ENCODE measurements at regions not wholly inside any gene's neighbourhood (a gene's known extent, or its start where the extent isn't known, plus 50 kb on each side); places are given as distances from the start of the nearest gene placed in this dataset.

DNA sequence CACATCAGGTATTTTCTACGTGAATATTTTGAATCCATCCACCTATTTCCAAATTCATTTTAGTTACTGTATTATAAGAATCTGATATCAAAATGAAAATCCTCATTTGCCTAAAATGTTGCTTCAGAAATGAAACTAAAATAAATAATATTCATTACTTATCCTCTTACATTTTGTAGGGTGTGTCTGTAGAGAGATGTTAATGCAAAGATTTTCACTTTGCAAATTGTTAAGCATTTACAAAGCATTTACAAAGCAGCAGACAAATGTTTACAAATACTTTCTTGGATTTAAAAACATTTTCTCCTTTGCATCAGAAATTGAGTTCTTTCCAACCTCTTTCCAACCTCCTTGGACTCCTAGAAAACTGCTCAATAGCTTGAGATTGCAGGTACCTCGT is 360.0 kb upstream of the DCN start:
- H3K27me3 ChIP-seq (ENCODE audit: control insufficient read depth, insufficient read depth, low read length) = no peaks in the 10 kb centered on the region
- H3K9ac ChIP-seq (ENCODE audit: low read depth, low read length) = no peak overlapping the region
- H3K4me1 ChIP-seq (ENCODE audit: control insufficient read depth, insufficient read depth, low read length) = no peaks in the 10 kb centered on the region
- no peaks in the 10 kb centered on the region for H3K36me3 ChIP-seq (ENCODE audit: control insufficient read depth, insufficient read depth, low read length)
- H3K9me3 ChIP-seq (ENCODE audit: control insufficient read depth, insufficient read depth, low read length) = no peaks in the 10 kb centered on the region
- no peak overlapping the region for H3K4me3 ChIP-seq (ENCODE audit: low read depth, low read length)

DNA sequence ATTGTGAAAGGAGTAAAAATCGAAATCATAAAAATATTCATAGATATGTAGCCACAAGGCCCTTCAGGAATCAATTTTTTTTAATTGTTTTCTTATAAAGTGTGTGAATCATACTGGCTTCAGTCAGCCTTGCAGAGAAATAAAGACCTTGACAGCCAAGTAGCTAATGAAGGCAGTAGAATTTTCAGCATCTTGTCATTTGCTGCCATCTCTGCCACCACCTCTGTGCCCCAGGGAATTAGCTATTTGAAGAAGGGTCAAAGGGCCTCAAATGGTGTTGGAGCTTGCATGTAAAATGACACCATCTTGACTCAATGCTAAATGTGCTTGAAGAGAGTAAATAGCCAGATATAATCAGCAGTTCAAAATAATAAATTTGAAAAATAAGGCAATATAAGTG is 359.4 kb upstream of the DCN start:
- H3K27me3 ChIP-seq (ENCODE audit: control insufficient read depth, insufficient read depth, low read length) = no peaks in the 10 kb centered on the region
- H3K4me1 ChIP-seq (ENCODE audit: control insufficient read depth, insufficient read depth, low read length) = no peaks in the 10 kb centered on the region
- H3K9ac ChIP-seq (ENCODE audit: low read depth, low read length) = no peak overlapping the region

GRCh38 chr12:91538418-91538817 is 355.8 kb upstream of the DCN start:
- H3K9me3 ChIP-seq (ENCODE audit: control insufficient read depth, insufficient read depth, low read length) = no peaks in the 10 kb centered on the region
- no peaks in the 10 kb centered on the region for H3K4me1 ChIP-seq (ENCODE audit: control insufficient read depth, insufficient read depth, low read length)
- no peaks in the 10 kb centered on the region for H3K36me3 ChIP-seq (ENCODE audit: control insufficient read depth, insufficient read depth, low read length)
- no peaks in the 10 kb centered on the region for H3K27me3 ChIP-seq (ENCODE audit: control insufficient read depth, insufficient read depth, low read length)
- H3K9ac ChIP-seq (ENCODE audit: low read depth, low read length) = no peak overlapping the region
- H3K4me3 ChIP-seq (ENCODE audit: low read depth, low read length) = no peak overlapping the region

More for the DNA sequence above, 359.4 kb upstream of the DCN start:
- H3K36me3 ChIP-seq (ENCODE audit: control insufficient read depth, insufficient read depth, low read length) = no peaks in the 10 kb centered on the region
- no peaks in the 10 kb centered on the region for H3K9me3 ChIP-seq (ENCODE audit: control insufficient read depth, insufficient read depth, low read length)
- no peak overlapping the region for H3K4me3 ChIP-seq (ENCODE audit: low read depth, low read length)

DNA sequence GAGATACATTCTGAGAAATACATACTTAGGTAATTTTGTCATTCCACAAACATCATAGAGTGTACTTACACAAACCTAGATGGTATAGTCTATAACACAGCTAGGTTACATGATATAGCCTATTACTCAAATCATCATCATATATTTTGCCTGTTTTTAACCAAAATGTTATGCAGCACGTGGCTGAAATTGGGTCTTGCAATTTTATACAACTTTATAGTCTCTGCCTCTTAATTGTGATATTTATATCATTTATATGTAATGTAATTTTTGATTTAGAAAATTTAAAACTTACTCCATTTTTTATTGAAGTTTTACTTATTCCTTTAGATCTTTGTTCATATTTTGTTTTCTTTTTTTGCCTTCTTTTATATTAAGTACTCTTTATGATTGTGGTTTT is 350.7 kb upstream of the DCN start:
- no peaks in the 10 kb centered on the region for H3K27me3 ChIP-seq (ENCODE audit: control insufficient read depth, insufficient read depth, low read length)
- H3K36me3 ChIP-seq (ENCODE audit: control insufficient read depth, insufficient read depth, low read length) = no peaks in the 10 kb centered on the region
- H3K4me3 ChIP-seq (ENCODE audit: low read depth, low read length) = no peak overlapping the region
- no peaks in the 10 kb centered on the region for H3K4me1 ChIP-seq (ENCODE audit: control insufficient read depth, insufficient read depth, low read length)
- no peaks in the 10 kb centered on the region for H3K9me3 ChIP-seq (ENCODE audit: control insufficient read depth, insufficient read depth, low read length)
- H3K9ac ChIP-seq (ENCODE audit: low read depth, low read length) = no peak overlapping the region

DNA sequence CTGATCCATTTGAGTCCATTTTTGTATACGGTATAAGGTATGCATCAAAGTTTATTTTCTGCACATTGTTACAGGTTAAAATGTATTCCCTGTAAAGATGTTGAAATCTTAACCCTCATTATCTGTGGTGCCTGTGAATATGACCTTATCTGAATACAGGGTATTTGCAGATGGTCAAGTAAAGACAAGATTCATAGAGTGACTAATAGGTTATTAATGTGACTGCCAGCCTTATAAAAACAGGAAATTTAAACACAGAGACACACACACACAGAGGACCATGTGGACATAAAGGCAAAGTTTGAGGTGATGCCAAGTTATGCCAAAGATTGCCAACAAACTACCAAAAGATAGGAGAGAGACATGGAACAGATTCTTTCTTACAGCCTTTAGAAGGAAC is 347.2 kb upstream of the DCN start:
- H3K9me3 ChIP-seq (ENCODE audit: control insufficient read depth, insufficient read depth, low read length) = no peaks in the 10 kb centered on the region
- H3K9ac ChIP-seq (ENCODE audit: low read depth, low read length) = no peak overlapping the region
- no peaks in the 10 kb centered on the region for H3K27me3 ChIP-seq (ENCODE audit: control insufficient read depth, insufficient read depth, low read length)
- no peaks in the 10 kb centered on the region for H3K36me3 ChIP-seq (ENCODE audit: control insufficient read depth, insufficient read depth, low read length)
- no peak overlapping the region for H3K4me3 ChIP-seq (ENCODE audit: low read depth, low read length)
- H3K4me1 ChIP-seq (ENCODE audit: control insufficient read depth, insufficient read depth, low read length) = no peaks in the 10 kb centered on the region

- Histone ChIP-seq H3K27me3 (ENCODE audit: control insufficient read depth, insufficient read depth, low read length) (no peaks in the 10 kb centered on the region), H3K9me3 (ENCODE audit: control insufficient read depth, insufficient read depth, low read length) (no peaks in the 10 kb centered on the region), H3K36me3 (ENCODE audit: control insufficient read depth, insufficient read depth, low read length) (no peaks in the 10 kb centered on the region), H3K9ac (ENCODE audit: low read depth, low read length) (no peak overlapping the region), H3K4me3 (ENCODE audit: low read depth, low read length) (no peak overlapping the region), H3K4me1 (ENCODE audit: control insufficient read depth, insufficient read depth, low read length) (no peaks in the 10 kb centered on the region)
Measured at GRCh38 chr12:91523831-91524230, 341.2 kb upstream of the DCN start.

DNA sequence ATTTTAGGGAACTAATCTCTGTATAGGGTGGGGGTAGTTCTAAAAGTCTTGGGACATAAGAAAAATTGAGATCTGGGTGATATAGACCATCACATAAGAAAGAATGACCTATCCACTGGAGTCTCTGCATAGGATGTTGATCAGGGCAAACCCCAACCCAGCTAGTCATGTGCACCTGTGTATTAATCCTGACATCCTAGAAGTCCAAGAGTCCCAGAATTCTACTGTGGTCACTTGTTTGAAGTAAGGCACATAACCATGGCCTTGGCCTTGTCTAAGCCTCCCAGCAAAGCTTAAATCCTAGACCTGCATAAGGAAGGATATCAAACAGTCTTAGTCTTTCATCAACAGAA is 334.1 kb upstream of the DCN start:
- peaks cover 13% of the 10 kb centered on the region for H3K4me1 ChIP-seq (ENCODE audit: control insufficient read depth, insufficient read depth, low read length)
- H3K36me3 ChIP-seq (ENCODE audit: control insufficient read depth, insufficient read depth, low read length) = no peaks in the 10 kb centered on the region
- no peak overlapping the region for H3K4me3 ChIP-seq (ENCODE audit: low read depth, low read length)
- H3K9me3 ChIP-seq (ENCODE audit: control insufficient read depth, insufficient read depth, low read length) = no peaks in the 10 kb centered on the region
- no peaks in the 10 kb centered on the region for H3K27me3 ChIP-seq (ENCODE audit: control insufficient read depth, insufficient read depth, low read length)
- no peak overlapping the region for H3K9ac ChIP-seq (ENCODE audit: low read depth, low read length)

GRCh38 chr12:91515944-91516694 is 333.5 kb upstream of the DCN start:
- Histone ChIP-seq H3K9me3 (ENCODE audit: control insufficient read depth, insufficient read depth, low read length) (no peaks in the 10 kb centered on the region), H3K4me1 (ENCODE audit: control insufficient read depth, insufficient read depth, low read length) (peaks cover 16% of the 10 kb centered on the region), H3K27me3 (ENCODE audit: control insufficient read depth, insufficient read depth, low read length) (no peaks in the 10 kb centered on the region), H3K36me3 (ENCODE audit: control insufficient read depth, insufficient read depth, low read length) (no peaks in the 10 kb centered on the region), H3K9ac (ENCODE audit: low read depth, low read length) (no peak overlapping the region), H3K4me3 (ENCODE audit: low read depth, low read length) (no peak overlapping the region)

DNA sequence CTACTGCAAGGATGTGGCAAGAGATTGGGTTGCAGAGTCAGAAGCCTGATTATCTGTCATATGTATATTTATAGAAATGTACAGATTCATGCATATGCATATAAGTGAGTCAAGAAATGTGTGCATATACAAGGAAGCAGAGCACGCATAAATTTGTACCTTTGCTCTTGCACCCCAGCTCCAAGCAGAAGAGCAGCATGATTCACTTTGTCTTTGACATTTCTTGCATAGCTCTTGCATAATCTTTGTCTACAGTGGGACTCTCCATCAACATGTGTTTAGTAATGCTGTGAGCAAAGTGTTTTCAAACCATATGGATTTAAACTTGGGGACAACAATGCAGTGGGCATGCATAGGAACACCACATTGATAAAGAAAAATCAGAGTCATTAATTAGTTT is 330.7 kb upstream of the DCN start:
- Histone ChIP-seq H3K9me3 (ENCODE audit: control insufficient read depth, insufficient read depth, low read length) (no peaks in the 10 kb centered on the region), H3K9ac (ENCODE audit: low read depth, low read length) (no peak overlapping the region), H3K27me3 (ENCODE audit: control insufficient read depth, insufficient read depth, low read length) (no peaks in the 10 kb centered on the region), H3K4me1 (ENCODE audit: control insufficient read depth, insufficient read depth, low read length) (peaks cover 20% of the 10 kb centered on the region), H3K4me3 (ENCODE audit: low read depth, low read length) (no peak overlapping the region), H3K36me3 (ENCODE audit: control insufficient read depth, insufficient read depth, low read length) (no peaks in the 10 kb centered on the region)

DNA sequence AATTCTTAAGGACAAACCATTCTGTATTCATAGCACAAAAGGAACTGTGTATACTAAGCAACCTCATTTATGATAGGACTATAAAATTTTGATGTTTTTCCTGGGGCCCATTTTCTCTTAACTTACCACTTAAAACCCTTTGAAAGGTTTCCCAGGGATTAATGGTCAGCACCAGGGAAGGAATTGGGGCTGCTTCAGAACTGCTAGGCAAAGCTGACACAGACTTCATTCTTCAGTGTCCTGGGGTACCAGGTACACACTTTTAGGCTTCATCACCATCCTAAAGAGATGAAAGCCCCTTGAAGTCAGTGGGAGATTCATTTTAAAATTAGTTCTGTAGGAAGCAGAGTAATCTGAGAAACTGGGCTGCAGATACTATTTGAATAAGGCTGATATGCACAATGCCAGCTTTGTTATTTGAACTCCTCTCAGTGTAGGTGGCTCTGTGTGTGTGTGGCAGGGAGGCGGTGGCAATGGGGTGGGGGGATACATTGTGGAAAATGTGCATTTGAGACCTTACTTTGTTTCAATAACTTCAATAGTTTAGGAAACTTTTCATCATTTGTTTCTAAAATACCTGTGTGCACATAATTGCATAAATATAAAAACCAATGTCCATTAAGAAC is 329.3 kb upstream of the DCN start:
- H3K9me3 ChIP-seq (ENCODE audit: control insufficient read depth, insufficient read depth, low read length) = no peaks in the 10 kb centered on the region

DNA sequence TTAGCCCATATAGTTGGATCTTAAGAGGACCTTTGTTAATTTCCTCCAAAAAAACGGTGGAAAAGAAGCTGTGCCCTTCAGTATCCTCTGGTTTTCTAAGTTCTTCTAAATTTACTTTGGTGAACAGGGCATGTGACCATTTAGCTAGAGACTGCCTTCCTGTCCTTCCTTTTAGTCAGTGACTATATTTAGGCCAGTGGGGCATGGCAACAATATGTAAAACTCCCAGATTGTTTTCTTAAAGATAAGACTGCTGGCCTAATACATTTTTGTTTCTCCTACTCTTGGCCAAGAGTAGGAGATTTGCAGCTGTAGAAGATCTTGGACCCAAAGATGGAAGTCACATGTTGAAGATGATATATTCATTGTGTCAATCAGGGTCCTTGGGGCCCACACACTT is 325.1 kb upstream of the DCN start:
- H3K9ac ChIP-seq (ENCODE audit: low read depth, low read length) = no peak overlapping the region
- H3K4me3 ChIP-seq (ENCODE audit: low read depth, low read length) = no peak overlapping the region
- H3K36me3 ChIP-seq (ENCODE audit: control insufficient read depth, insufficient read depth, low read length) = no peaks in the 10 kb centered on the region
- no peaks in the 10 kb centered on the region for H3K27me3 ChIP-seq (ENCODE audit: control insufficient read depth, insufficient read depth, low read length)
- H3K4me1 ChIP-seq (ENCODE audit: control insufficient read depth, insufficient read depth, low read length) = peaks cover 18% of the 10 kb centered on the region
- no peaks in the 10 kb centered on the region for H3K9me3 ChIP-seq (ENCODE audit: control insufficient read depth, insufficient read depth, low read length)

More for the DNA sequence above, 329.3 kb upstream of the DCN start:
- Histone ChIP-seq H3K4me1 (ENCODE audit: control insufficient read depth, insufficient read depth, low read length) (peaks cover 20% of the 10 kb centered on the region), H3K27me3 (ENCODE audit: control insufficient read depth, insufficient read depth, low read length) (no peaks in the 10 kb centered on the region), H3K9ac (ENCODE audit: low read depth, low read length) (no peak overlapping the region), H3K4me3 (ENCODE audit: low read depth, low read length) (no peak overlapping the region), H3K36me3 (ENCODE audit: control insufficient read depth, insufficient read depth, low read length) (no peaks in the 10 kb centered on the region)

GRCh38 chr12:91506452-91506851 is 323.8 kb upstream of the DCN start:
- Histone ChIP-seq H3K9ac (ENCODE audit: low read depth, low read length) (no peak overlapping the region), H3K4me3 (ENCODE audit: low read depth, low read length) (no peak overlapping the region), H3K4me1 (ENCODE audit: control insufficient read depth, insufficient read depth, low read length) (peaks cover 7% of the 10 kb centered on the region), H3K36me3 (ENCODE audit: control insufficient read depth, insufficient read depth, low read length) (no peaks in the 10 kb centered on the region), H3K27me3 (ENCODE audit: control insufficient read depth, insufficient read depth, low read length) (no peaks in the 10 kb centered on the region), H3K9me3 (ENCODE audit: control insufficient read depth, insufficient read depth, low read length) (no peaks in the 10 kb centered on the region)

Data from iPS-15b (cell line).